GM10266 (cell line): ENCODE measurements at regions not wholly inside any gene's neighbourhood (a gene's known extent, or its start where the extent isn't known, plus 50 kb on each side); places are given as distances from the start of the nearest gene placed in this dataset.

Experiments used
- DNase-seq: peaks from one replicate; pipeline ENCODE4 v3.0.0; 2012; ENCODE audit errors: extremely low spot score
- TF ChIP-seq, protein P1 (sequence below): IDR thresholded peaks from 2 replicates; pipeline ENCODE4 v1.5.1; 2012; ENCODE audit warnings: mild to moderate bottlenecking, low read depth; ENCODE audit not compliant: control insufficient read depth, insufficient read depth; ENCODE audit errors: missing control alignments

DNA sequence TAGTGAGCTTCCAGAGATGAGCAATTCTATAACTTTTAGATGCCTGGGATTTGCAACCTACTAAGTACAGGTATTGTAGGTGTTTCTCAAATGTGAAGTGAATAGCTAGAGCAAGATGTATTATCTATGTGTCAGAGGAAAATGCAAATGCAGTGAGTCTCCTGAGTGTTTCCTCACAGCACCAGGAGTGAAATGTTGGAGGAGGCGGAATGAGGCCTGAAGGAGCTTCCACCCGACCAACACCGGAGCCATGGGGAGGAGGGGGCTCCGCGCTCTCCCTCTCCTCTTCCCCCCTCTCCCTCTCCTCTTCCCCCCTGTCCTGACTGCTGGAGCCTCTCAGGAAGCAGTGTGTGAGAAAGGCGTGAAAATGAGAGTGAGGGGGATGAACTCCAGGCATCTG, 79.9 kb upstream of the RNF32 start:
- TF ChIP-seq, protein P1, sequence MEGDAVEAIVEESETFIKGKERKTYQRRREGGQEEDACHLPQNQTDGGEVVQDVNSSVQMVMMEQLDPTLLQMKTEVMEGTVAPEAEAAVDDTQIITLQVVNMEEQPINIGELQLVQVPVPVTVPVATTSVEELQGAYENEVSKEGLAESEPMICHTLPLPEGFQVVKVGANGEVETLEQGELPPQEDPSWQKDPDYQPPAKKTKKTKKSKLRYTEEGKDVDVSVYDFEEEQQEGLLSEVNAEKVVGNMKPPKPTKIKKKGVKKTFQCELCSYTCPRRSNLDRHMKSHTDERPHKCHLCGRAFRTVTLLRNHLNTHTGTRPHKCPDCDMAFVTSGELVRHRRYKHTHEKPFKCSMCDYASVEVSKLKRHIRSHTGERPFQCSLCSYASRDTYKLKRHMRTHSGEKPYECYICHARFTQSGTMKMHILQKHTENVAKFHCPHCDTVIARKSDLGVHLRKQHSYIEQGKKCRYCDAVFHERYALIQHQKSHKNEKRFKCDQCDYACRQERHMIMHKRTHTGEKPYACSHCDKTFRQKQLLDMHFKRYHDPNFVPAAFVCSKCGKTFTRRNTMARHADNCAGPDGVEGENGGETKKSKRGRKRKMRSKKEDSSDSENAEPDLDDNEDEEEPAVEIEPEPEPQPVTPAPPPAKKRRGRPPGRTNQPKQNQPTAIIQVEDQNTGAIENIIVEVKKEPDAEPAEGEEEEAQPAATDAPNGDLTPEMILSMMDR = no peak
- no peak for DNase-seq

DNA sequence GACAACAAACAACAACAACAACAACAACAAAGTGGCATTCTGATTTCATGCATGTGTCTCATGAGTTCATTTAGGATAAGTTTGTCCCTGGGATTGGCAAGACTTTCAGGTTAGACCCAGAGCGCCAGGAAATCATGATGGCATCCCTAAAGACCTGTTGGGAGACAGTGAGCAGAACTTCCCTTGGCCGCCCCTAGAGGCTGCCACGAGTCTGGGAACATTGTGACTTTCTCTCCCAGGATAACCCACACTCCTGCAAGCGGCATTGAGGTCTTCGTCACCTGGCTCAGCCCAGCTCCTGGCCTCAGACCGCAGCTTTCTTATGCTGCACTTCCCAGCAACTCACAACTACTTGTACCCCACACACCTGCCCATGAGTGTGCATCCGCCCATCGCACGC, 80.5 kb upstream of the RNF32 start:
- DNase-seq = no peak
- TF ChIP-seq, protein P1 = no peak

DNA sequence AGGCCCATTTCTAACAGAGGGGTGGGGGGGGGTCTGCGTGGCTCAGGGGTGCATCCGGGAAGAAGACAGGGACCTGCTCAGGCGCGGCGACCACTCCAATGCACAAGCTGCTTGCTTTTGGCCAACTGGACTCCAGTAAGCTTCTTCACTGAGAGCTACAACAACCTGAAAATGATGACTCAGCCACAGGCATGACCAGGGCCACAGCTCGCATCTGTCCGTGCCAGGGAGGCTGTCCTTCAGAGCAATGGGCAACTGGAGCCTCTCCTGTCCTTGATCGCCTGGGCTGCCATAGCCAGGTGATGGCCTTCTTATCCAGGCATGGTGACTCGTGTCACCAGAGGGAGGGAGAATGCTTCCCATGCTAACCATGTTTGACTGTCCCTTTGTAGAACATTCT, 81.6 kb upstream of the RNF32 start:
- TF ChIP-seq, protein P1 = no peak
- DNase-seq = no peak

DNA sequence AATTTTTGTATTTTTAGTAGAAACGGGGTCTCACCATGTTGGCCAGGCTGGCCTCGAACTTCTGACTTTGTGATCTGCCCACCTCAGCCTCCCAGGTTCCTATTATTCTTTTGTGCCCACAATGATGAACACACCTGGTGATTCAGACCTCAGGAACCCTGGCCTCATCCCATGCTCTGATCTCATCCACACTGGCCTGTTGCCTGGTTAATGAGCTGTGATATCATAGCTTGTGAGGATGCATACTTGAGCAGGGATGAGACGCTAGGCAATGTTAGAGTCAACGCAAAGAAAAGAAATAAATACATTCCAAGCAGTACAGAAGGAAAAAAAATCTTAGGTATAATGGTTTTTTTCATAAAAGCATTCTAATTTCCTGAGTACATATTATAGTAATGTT, 82.4 kb upstream of the RNF32 start:
- TF ChIP-seq, protein P1 = no peak
- no peak for DNase-seq

DNA sequence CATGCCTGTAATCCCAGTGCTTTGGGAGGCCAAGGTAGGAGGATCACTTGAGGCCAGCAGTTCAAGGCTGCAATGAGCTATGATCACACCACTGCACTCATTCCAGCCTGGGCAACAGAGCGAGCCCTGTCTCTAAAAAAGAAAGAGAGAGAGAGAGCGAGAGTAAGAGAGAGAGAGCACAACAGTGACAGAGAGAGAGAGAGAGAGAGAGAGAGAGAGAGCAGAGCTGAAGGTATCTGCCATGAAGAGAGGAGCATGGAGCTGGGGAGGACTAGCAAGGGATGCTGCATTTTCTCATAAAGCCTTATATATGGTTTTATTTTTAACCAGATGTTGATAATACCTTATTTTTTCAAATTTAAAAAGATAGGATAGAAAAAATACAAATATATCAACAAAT, 84.5 kb upstream of the RNF32 start:
- TF ChIP-seq, protein P1 = no peak
- DNase-seq = no peak

DNA sequence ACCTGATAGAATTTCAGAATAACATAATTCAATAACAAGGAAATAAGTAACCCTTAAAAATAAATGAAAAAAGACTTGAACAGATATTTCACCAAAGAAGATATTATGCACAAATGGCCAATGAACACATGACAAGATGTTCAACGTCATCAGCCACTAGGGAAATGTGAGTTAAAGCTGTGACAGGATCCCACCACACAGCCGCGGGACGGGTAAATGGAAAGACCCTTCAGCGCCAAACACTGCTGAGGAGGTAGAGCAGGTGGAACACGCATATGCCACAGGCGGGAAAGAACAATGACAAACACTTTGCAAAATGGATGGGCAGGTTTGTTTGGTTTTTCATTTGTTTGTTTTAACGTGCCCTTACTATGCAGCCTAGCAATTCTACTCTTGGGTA, 86.1 kb upstream of the RNF32 start:
- TF ChIP-seq, protein P1 = no peak
- no peak for DNase-seq

DNA sequence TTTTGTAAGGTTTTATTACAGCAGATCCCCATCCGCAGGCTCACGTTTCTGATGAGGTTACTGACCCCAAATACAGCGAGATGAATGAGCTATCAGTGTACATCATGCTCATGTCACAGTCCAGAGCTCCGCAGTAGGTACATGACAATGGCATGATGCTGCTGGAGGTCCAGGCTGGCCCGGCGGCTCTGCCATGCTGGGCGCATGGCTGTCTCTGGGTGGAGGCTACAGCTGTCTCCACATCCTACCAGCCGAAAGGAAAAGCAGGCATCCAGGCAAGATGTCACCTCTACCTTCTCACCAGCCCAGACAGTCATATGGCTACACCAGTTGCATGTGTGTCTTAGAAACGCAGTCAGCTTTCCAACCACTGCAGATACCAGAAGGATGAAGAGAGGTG, 90.9 kb upstream of the RNF32 start:
- DNase-seq = no peak
- TF ChIP-seq, protein P1 = no peak
